ENCODE measurements at regions not wholly inside any gene's neighbourhood (a gene's known extent, or its start where the extent isn't known, plus 50 kb on each side); places are given as distances from the start of the nearest gene placed in this dataset.

DNA sequence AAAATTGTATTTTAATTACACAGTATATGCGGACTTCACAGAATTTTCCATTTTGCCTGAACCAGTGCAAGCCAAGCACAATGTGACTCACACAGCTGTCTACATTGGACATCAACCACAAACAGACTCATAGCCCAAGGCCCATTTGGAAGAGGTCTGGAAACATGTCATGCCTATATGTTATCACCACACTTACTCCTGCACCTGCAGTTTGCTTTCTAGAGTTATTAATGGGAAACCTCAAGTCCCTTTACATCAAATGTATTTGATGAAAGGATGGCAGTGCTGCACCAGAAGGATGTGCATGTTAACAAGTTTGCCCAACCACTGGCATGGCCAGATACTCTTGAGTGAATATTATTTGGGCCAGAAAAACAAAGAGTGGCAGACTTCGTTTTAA, 548.9 kb upstream of the CDH2 start:
- ChIA-PET POLR2A (no interaction called here), CTCF (ENCODE audit: low intra/inter-chr PET ratio, low total read pairs) (no interaction called here)
- DNase-seq (ENCODE audit: low spot score) (no peak), FAIRE-seq (no peak), ATAC-seq (no peak)
- in situ Hi-C loops (cut with HindIII; ENCODE audit: extremely low pct_ligation_motif_present, low pct_unique_long_range_greater_than_20kb) (no loop called here), intact Hi-C loops (cut with micrococcal nuclease; ENCODE audit: unreplicated experiment) (no loop called here)
- Histone ChIP-seq H3K79me2 (ENCODE audit: insufficient read depth, low read length) (no peaks in the 10 kb centered on the region), H3K4me2 (ENCODE audit: low read depth, low read length) (no peak overlapping the region), H3K9ac (ENCODE audit: insufficient read depth, low read depth, low read length) (no peak overlapping the region), H3K27ac (ENCODE audit: extremely low read length, insufficient read depth, low read length) (no peak overlapping the region), H4K20me1 (ENCODE audit: insufficient read depth, low read length) (no peaks in the 10 kb centered on the region), H2AFZ (ENCODE audit: low read length) (no peak overlapping the region), H3K36me3 (replicated peaks in 1 of 2; ENCODE audit: control insufficient read depth in 1 of 2, insufficient read depth in 2 of 2, low read length in 2 of 2) (no peaks in the 10 kb centered on the region), H3K27me3 (ENCODE audit: control insufficient read depth in 1 of 2, insufficient read depth in 2 of 2, low read length in 2 of 2) (no peaks in the 10 kb centered on the region), H3K4me1 (ENCODE audit: insufficient read depth, low read length) (no peaks in the 10 kb centered on the region), H3K4me3 (replicated peaks in 1 of 3; ENCODE audit: insufficient read depth in 1 of 3, low read depth in 2 of 3, low read length in 3 of 3) (no peak overlapping the region), H3K9me3 (ENCODE audit: low read length) (no peaks in the 10 kb centered on the region)
- 9% methylated on average over 2 of the region's 2 CpGs for WGBS (ENCODE audit: low lambda C conversion rate)
- BruUV-seq (replicated peaks), result no TSS peak
- TF ChIP-seq, protein P1, sequence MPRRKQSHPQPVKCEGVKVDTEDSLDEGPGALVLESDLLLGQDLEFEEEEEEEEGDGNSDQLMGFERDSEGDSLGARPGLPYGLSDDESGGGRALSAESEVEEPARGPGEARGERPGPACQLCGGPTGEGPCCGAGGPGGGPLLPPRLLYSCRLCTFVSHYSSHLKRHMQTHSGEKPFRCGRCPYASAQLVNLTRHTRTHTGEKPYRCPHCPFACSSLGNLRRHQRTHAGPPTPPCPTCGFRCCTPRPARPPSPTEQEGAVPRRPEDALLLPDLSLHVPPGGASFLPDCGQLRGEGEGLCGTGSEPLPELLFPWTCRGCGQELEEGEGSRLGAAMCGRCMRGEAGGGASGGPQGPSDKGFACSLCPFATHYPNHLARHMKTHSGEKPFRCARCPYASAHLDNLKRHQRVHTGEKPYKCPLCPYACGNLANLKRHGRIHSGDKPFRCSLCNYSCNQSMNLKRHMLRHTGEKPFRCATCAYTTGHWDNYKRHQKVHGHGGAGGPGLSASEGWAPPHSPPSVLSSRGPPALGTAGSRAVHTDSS (CRISPR knock-in tag; conservative IDR thresholded peaks at IDR 0.05), result no peak
- TF ChIP-seq, protein P2, sequence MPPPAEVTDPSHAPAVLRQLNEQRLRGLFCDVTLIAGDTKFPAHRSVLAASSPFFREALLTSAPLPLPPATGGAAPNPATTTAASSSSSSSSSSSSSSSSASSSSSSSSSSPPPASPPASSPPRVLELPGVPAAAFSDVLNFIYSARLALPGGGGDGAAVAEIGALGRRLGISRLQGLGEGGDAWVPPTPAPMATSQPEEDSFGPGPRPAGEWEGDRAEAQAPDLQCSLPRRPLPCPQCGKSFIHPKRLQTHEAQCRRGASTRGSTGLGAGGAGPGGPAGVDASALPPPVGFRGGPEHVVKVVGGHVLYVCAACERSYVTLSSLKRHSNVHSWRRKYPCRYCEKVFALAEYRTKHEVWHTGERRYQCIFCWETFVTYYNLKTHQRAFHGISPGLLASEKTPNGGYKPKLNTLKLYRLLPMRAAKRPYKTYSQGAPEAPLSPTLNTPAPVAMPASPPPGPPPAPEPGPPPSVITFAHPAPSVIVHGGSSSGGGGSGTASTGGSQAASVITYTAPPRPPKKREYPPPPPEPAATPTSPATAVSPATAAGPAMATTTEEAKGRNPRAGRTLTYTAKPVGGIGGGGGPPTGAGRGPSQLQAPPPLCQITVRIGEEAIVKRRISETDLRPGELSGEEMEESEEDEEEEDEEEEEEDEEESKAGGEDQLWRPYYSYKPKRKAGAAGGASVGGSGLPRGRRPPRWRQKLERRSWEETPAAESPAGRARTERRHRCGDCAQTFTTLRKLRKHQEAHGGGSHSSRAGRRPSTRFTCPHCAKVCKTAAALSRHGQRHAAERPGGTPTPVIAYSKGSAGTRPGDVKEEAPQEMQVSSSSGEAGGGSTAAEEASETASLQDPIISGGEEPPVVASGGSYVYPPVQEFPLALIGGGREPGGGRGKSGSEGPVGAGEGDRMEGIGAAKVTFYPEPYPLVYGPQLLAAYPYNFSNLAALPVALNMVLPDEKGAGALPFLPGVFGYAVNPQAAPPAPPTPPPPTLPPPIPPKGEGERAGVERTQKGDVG (CRISPR knock-in tag; IDR thresholded peaks at IDR 0.05; ENCODE audit: borderline replicate concordance), result no peak
- TF ChIP-seq, protein P3, sequence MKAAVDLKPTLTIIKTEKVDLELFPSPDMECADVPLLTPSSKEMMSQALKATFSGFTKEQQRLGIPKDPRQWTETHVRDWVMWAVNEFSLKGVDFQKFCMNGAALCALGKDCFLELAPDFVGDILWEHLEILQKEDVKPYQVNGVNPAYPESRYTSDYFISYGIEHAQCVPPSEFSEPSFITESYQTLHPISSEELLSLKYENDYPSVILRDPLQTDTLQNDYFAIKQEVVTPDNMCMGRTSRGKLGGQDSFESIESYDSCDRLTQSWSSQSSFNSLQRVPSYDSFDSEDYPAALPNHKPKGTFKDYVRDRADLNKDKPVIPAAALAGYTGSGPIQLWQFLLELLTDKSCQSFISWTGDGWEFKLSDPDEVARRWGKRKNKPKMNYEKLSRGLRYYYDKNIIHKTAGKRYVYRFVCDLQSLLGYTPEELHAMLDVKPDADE (CRISPR knock-in tag; IDR thresholded peaks at IDR 0.05), result no peak
- TF ChIP-seq SRSF9 (IDR thresholded peaks at IDR 0.05; ENCODE audit: borderline replicate concordance, insufficient read depth, low read depth, low read length, poor library complexity, severe bottlenecking) (no peak), HDAC6 (IDR thresholded peaks at IDR 0.05; ENCODE audit: low read depth, low read length) (no peak), TBL1XR1 (IDR thresholded peaks at IDR 0.05; ENCODE audit: borderline replicate concordance, low read length, partially characterized antibody) (no peak)
- TF ChIP-seq, protein P4, sequence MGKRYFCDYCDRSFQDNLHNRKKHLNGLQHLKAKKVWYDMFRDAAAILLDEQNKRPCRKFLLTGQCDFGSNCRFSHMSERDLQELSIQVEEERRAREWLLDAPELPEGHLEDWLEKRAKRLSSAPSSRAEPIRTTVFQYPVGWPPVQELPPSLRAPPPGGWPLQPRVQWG (CRISPR knock-in tag; IDR thresholded peaks at IDR 0.05; ENCODE audit: borderline replicate concordance, low read depth), result no peak
- TF ChIP-seq, protein P5, sequence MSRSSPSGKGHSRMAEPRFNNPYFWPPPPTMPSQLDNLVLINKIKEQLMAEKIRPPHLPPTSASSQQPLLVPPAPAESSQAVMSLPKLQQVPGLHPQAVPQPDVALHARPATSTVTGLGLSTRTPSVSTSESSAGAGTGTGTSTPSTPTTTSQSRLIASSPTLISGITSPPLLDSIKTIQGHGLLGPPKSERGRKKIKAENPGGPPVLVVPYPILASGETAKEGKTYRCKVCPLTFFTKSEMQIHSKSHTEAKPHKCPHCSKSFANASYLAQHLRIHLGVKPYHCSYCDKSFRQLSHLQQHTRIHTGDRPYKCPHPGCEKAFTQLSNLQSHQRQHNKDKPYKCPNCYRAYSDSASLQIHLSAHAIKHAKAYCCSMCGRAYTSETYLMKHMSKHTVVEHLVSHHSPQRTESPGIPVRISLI (CRISPR knock-in tag; IDR thresholded peaks at IDR 0.05; ENCODE audit: borderline replicate concordance), result no peak
- TF ChIP-seq, protein P6, sequence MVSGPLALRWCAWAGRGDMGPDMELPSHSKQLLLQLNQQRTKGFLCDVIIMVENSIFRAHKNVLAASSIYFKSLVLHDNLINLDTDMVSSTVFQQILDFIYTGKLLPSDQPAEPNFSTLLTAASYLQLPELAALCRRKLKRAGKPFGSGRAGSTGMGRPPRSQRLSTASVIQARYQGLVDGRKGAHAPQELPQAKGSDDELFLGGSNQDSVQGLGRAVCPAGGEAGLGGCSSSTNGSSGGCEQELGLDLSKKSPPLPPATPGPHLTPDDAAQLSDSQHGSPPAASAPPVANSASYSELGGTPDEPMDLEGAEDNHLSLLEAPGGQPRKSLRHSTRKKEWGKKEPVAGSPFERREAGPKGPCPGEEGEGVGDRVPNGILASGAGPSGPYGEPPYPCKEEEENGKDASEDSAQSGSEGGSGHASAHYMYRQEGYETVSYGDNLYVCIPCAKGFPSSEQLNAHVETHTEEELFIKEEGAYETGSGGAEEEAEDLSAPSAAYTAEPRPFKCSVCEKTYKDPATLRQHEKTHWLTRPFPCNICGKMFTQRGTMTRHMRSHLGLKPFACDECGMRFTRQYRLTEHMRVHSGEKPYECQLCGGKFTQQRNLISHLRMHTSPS (CRISPR knock-in tag; IDR thresholded peaks at IDR 0.05; ENCODE audit: low read depth), result no peak
